K562 (cell line): ENCODE measurements at regions not wholly inside any gene's neighbourhood (a gene's known extent, or its start where the extent isn't known, plus 50 kb on each side); places are given as distances from the start of the nearest gene placed in this dataset.

Source experiments
- ATAC-seq: fragments of 200-7000 bp; cut with Tn5 transposase; 3 replicates; pipeline ENCODE4 v1.9.1; 2020; ENCODE audit warnings: moderate library complexity
- BruUV-seq: library from RNA; stranded (reverse); fragments of 400-500 nt; replicated peaks from 2 replicates; lab custom pipeline; 2021; lab: Mats Ljungman, UMichigan
- CTCF ChIA-PET: fragments of 300-600 bp; formaldehyde crosslinking; extraction: SDS; loops from one replicate; lab custom pipeline; 2021; ENCODE audit warnings: low intra/inter-chr PET ratio; lab: Yijun Ruan, JAX
- POLR2A ChIA-PET: fragments of 300-600, 350-650 bp; sonication (Branson Sonifier 250); formaldehyde crosslinking; extraction: SDS; loops from one replicate; lab custom pipeline; 2021; ENCODE audit warnings: antibody characterized with exemption, inconsistent platforms; lab: Yijun Ruan, JAX
- DNase-seq, 4 experiments: peaks; one replicate each; pipeline versions ENCODE4 v3.0.0 to v3.0.0-alpha.2; 2011 to 2018; ENCODE audit warnings: low spot score in 3 of 4, mixed read lengths in 3 of 4; ENCODE audit errors: extremely low read depth in 1 of 4
- FAIRE-seq: peaks from 2 replicates; lab custom pipeline; 2011; peaks lifted over from hg19 to GRCh38; lab: Jason Lieb, UNC
- H2AFZ ChIP-seq: 2 replicates; pipeline ENCODE4 v1.6.0; 2011; ENCODE audit warnings: low read depth, low read length, control low read depth, inconsistent platforms
- H3K27ac ChIP-seq: fragments of 200-600 bp; 3 replicates; pipeline ENCODE4 v1.8.0; 2011; ENCODE audit warnings: low read depth, mild to moderate bottlenecking, control low read depth, inconsistent platforms, low read length, moderate library complexity, mixed read lengths; ENCODE audit errors: extremely low read depth
- H3K27me3 ChIP-seq, 2 experiments: fragments of 300-600 bp in 1 of 2; 2 replicates in 1 of 2; 3 replicates in 1 of 2; pipeline versions ENCODE4 v1.6.0 to v1.8.0; 2011; ENCODE audit warnings: inconsistent platforms in 2 of 2, low read length in 2 of 2, mild to moderate bottlenecking in 1 of 2, mixed read lengths in 1 of 2, moderate library complexity in 1 of 2; ENCODE audit not compliant: control insufficient read depth in 2 of 2, insufficient read depth in 2 of 2
- H3K36me3 ChIP-seq: fragments of 300-600 bp; 3 replicates; pipeline ENCODE4 v1.8.0; 2011; ENCODE audit warnings: mild to moderate bottlenecking, low read length, inconsistent platforms; ENCODE audit not compliant: control insufficient read depth, insufficient read depth
- H3K4me1 ChIP-seq, 2 experiments: fragments of 200-600 bp in 1 of 2; replicated peaks in 1 of 2; 2 replicates in 1 of 2; 3 replicates in 1 of 2; pipeline versions ENCODE4 v1.5.1 to v1.8.0; 2011; ENCODE audit warnings: inconsistent platforms in 2 of 2, low read length in 2 of 2, mild to moderate bottlenecking in 1 of 2, mixed read lengths in 1 of 2, moderate library complexity in 1 of 2; ENCODE audit not compliant: control insufficient read depth in 2 of 2, insufficient read depth in 2 of 2
- H3K4me2 ChIP-seq: 2 replicates; pipeline ENCODE4 v1.6.1; 2011; ENCODE audit warnings: low read length, control low read depth, inconsistent platforms, mixed read lengths; ENCODE audit not compliant: insufficient read depth
- H3K4me3 ChIP-seq: fragments of 200-600 bp; sonication (generic), shearing (Covaris generic); 2 replicates; pipeline ENCODE4 v1.5.1; 2016; ENCODE audit warnings: control low read depth, inconsistent platforms
- H3K79me2 ChIP-seq: fragments of 200-600 bp; 3 replicates; pipeline ENCODE4 v1.8.0; 2011; ENCODE audit warnings: low read length, inconsistent platforms; ENCODE audit not compliant: control insufficient read depth, insufficient read depth
- H3K9ac ChIP-seq, 2 experiments: 2 replicates each; pipeline versions ENCODE4 v1.6.0 to v1.6.1; 2011; ENCODE audit warnings: low read depth in 2 of 2, low read length in 2 of 2, control low read depth in 1 of 2, inconsistent platforms in 1 of 2, mild to moderate bottlenecking in 1 of 2, mixed read lengths in 1 of 2; ENCODE audit not compliant: insufficient read depth in 1 of 2
- H3K9me1 ChIP-seq: one replicate; pipeline ENCODE4 v1.6.0; 2011; ENCODE audit warnings: inconsistent platforms, mild to moderate bottlenecking, low read length, moderate library complexity; ENCODE audit not compliant: control insufficient read depth, insufficient read depth
- H3K9me3 ChIP-seq: replicated peaks from 2 replicates; pipeline ENCODE4 v1.5.1; 2011; ENCODE audit warnings: low read depth, low read length, inconsistent platforms; ENCODE audit not compliant: control insufficient read depth, insufficient read depth
- H4K20me1 ChIP-seq: replicated peaks from 2 replicates; pipeline ENCODE4 v1.6.1; 2011; ENCODE audit warnings: low read length, inconsistent platforms, mixed read lengths; ENCODE audit not compliant: control insufficient read depth, insufficient read depth
- CBFB ChIP-seq: sonication (generic); formaldehyde crosslinking; IDR thresholded peaks from 2 replicates; pipeline ENCODE4 v1.4.0; 2020; ENCODE audit warnings: mild to moderate bottlenecking, missing genetic modification reagents
- CHD4 ChIP-seq: fragments of 200-600 bp; sonication (generic); IDR thresholded peaks from 3 replicates; pipeline ENCODE4 v1.6.1; 2012; ENCODE audit warnings: low read depth, mild to moderate bottlenecking, mixed read lengths, low read length, inconsistent platforms; ENCODE audit not compliant: insufficient read depth, insufficient replicate concordance, poor library complexity, severe bottlenecking
- FOSL1 ChIP-seq: fragments of 200-800 bp; sonication (Bioruptor generic); conservative IDR thresholded peaks from 2 replicates; pipeline ENCODE4 v1.6.1; 2016; ENCODE audit warnings: missing genetic modification characterization, missing compliant biosample characterization
- FOXJ2 ChIP-seq: fragments of 200-800 bp; sonication (Bioruptor generic); IDR thresholded peaks from 2 replicates; pipeline ENCODE4 v1.6.1; 2016; ENCODE audit warnings: missing genetic modification characterization, missing compliant biosample characterization
- HOXB6 ChIP-seq: fragments of 250-450 bp; sonication (Bioruptor Pico); IDR thresholded peaks from 2 replicates; pipeline ENCODE4 v1.5.1; 2022; ENCODE audit warnings: mild to moderate bottlenecking, borderline replicate concordance
- KAT8 ChIP-seq: fragments of 450-650 bp; IDR thresholded peaks from 2 replicates; pipeline ENCODE4 v1.6.1; 2016; ENCODE audit warnings: low read depth, mild to moderate bottlenecking
- MAFK ChIP-seq: IDR thresholded peaks from 2 replicates; pipeline ENCODE4 v1.6.1; 2011; ENCODE audit warnings: low read length, improper control_type of control experiment
- MBD2 ChIP-seq: sonication (generic); IDR thresholded peaks from 2 replicates; pipeline ENCODE4 v1.6.1; 2016; ENCODE audit warnings: low read depth, borderline replicate concordance
- MTA3 ChIP-seq: fragments of 450-650 bp; formaldehyde crosslinking; IDR thresholded peaks from 2 replicates; pipeline ENCODE4 v1.6.1; 2017; ENCODE audit warnings: mild to moderate bottlenecking, borderline replicate concordance
- NBN ChIP-seq: fragments of 450-650 bp; IDR thresholded peaks from 2 replicates; pipeline ENCODE4 v1.6.1; 2016; ENCODE audit warnings: low read depth, mild to moderate bottlenecking
- NCOA4 ChIP-seq: fragments of 450-650 bp; IDR thresholded peaks from 2 replicates; pipeline ENCODE4 v1.6.1; 2018; ENCODE audit warnings: mild to moderate bottlenecking; ENCODE audit not compliant: partially characterized antibody
- NEUROD1 ChIP-seq: fragments of 150-350 bp; IDR thresholded peaks from 2 replicates; pipeline ENCODE4 v1.6.1; 2014; ENCODE audit warnings: borderline replicate concordance, low read length, low read depth; ENCODE audit not compliant: partially characterized antibody
- NFYB ChIP-seq: IDR thresholded peaks from 2 replicates; pipeline ENCODE4 v1.6.1; 2011; ENCODE audit warnings: mild to moderate bottlenecking, moderate library complexity; ENCODE audit not compliant: insufficient read length; ENCODE audit errors: extremely low read depth
- RBM15 ChIP-seq: fragments of 200-400 bp; formaldehyde crosslinking; IDR thresholded peaks from 2 replicates; pipeline ENCODE4 v1.6.1; 2018; ENCODE audit warnings: mild to moderate bottlenecking, low read length, moderate library complexity; ENCODE audit not compliant: insufficient read depth
- TAF15 ChIP-seq: fragments of 200-400 bp; formaldehyde crosslinking; IDR thresholded peaks from 2 replicates; pipeline ENCODE4 v1.6.1; 2017; ENCODE audit warnings: mild to moderate bottlenecking, low read depth, low read length, moderate library complexity
- ZFP91 ChIP-seq: sonication (generic); formaldehyde crosslinking; IDR thresholded peaks from 2 replicates; pipeline ENCODE4 v1.8.0; 2022; ENCODE audit warnings: mild to moderate bottlenecking, missing genetic modification reagents
- ZNF121 ChIP-seq: sonication (generic); formaldehyde crosslinking; conservative IDR thresholded peaks from 2 replicates; pipeline ENCODE4 v1.8.0; 2022; ENCODE audit warnings: missing genetic modification reagents
- ZNF445 ChIP-seq: fragments of 250-450 bp; sonication (Bioruptor Pico); IDR thresholded peaks from 2 replicates; pipeline ENCODE4 v1.4.0; 2020; ENCODE audit warnings: low read depth, mild to moderate bottlenecking, moderate library complexity
- ZNF699 ChIP-seq: fragments of 250-450 bp; sonication (Bioruptor Pico); IDR thresholded peaks from 2 replicates; pipeline ENCODE4 v1.8.0; 2021; ENCODE audit warnings: mild to moderate bottlenecking, moderate library complexity; ENCODE audit not compliant: insufficient replicate concordance
- WGBS: fragments of 100-300 bp; shearing (Covaris generic); methylation state at CpG from one replicate; pipeline ENCODE4 v1.1.6; 2016; ENCODE audit warnings: low coverage, mixed read lengths; ENCODE audit not compliant: insufficient coverage; ENCODE audit errors: missing lambda C conversion rate; 5-methylcytosine and 5-hydroxymethylcytosine counted together
- in situ Hi-C: fragments of 300-500 bp; cut with MboI; formaldehyde crosslinking; loops from 4 replicates; pipeline ENCODE4 v1.15.0; 2018; ENCODE audit warnings: inconsistent platforms, mixed read lengths
- intact Hi-C: fragments of 100-400 bp; cut with micrococcal nuclease; formaldehyde crosslinking; loops from 2 replicates; pipeline ENCODE4 v1.14.2; 2022

- DNase-seq (no peak), FAIRE-seq (no peak), ATAC-seq (no peak)
- Histone ChIP-seq H3K79me2 (no peaks in the 10 kb centered on the region), H4K20me1 (no peaks in the 10 kb centered on the region), H2AFZ (peak overlapping the region; percentile 28; the same call in 1 of the 2 replicates), H3K4me3 (no peak overlapping the region), H3K9me1 (no peaks in the 10 kb centered on the region), H3K27ac (no peak overlapping the region), H3K9me3 (no peaks in the 10 kb centered on the region), H3K27me3 (no peaks in the 10 kb centered on the region), H3K36me3 (no peaks in the 10 kb centered on the region), H3K4me1 (peaks cover 0 to 2% of the 10 kb centered on the region in 2 experiments; a peak in 2 of 5 replicates), H3K4me2 (no peak overlapping the region), H3K9ac (no peak overlapping the region)
- TF ChIP-seq CBFB (CRISPR knock-in tag) (no peak), FOXJ2 (tag) (no peak), ZNF121 (CRISPR knock-in tag) (no peak), MTA3 (no peak), FOSL1 (tag) (no peak), HOXB6 (CRISPR knock-in tag) (no peak), MAFK (no peak), ZFP91 (CRISPR knock-in tag) (no peak), NBN (no peak), NCOA4 (no peak), TAF15 (no peak), RBM15 (no peak), NFYB (no peak), NEUROD1 (no peak), ZNF699 (CRISPR knock-in tag) (no peak), MBD2 (no peak), CHD4 (no peak), ZNF445 (CRISPR knock-in tag) (no peak), KAT8 (no peak)
- CTCF ChIA-PET, result no interaction called here
- WGBS, result 44% methylated on average over 14 of the region's 14 CpGs
- intact Hi-C loops (no loop called here), in situ Hi-C loops (no loop called here)
- BruUV-seq, result no TSS peak
- POLR2A ChIA-PET, result no interaction called here
Measured at GRCh38 chr4:138890891-138891570, 124.5 kb upstream of the NOCT start.
